T-helper 1 cell treated with Interleukin-12 subunit alpha and Interleukin-12 subunit beta and Interleukin-4 antibody, amounts not matched to agents 30 μg/mL and 1 μg/mL, for 36 hours (primary cell): ENCODE measurements at regions not wholly inside any gene's neighbourhood (a gene's known extent, or its start where the extent isn't known, plus 50 kb on each side); places are given as distances from the start of the nearest gene placed in this dataset.
"Not testable (repeated sequence)": the region's sequence is repeated elsewhere in the genome, so short reads cannot be mapped to it uniquely, and the experiment has no call there.

Source experiments
- H3K27ac Mint-ChIP-seq: one replicate; pipeline ENCODE4 v1.8.0; 2021; ENCODE audit warnings: mild to moderate bottlenecking, mixed read lengths
- H3K27me3 Mint-ChIP-seq: one replicate; pipeline ENCODE4 v1.8.0; 2021; ENCODE audit warnings: low read depth, mixed read lengths
- H3K36me3 Mint-ChIP-seq: one replicate; pipeline ENCODE4 v1.8.0; 2021; ENCODE audit warnings: low read depth, mixed read lengths
- H3K4me1 Mint-ChIP-seq: one replicate; pipeline ENCODE4 v1.8.0; 2021; ENCODE audit warnings: low read depth, mixed read lengths
- H3K4me3 Mint-ChIP-seq: one replicate; pipeline ENCODE4 v1.8.0; 2021; ENCODE audit warnings: mild to moderate bottlenecking, moderate library complexity, mixed read lengths
- H3K9me3 Mint-ChIP-seq: one replicate; pipeline ENCODE4 v1.8.0; 2021; ENCODE audit warnings: mixed read lengths

- no peaks in the 10 kb centered on the region for H3K36me3 Mint-ChIP-seq
- no peaks in the 10 kb centered on the region for H3K27me3 Mint-ChIP-seq
- H3K4me1 Mint-ChIP-seq = no peaks in the 10 kb centered on the region
- H3K4me3 Mint-ChIP-seq = no peak overlapping the region
- H3K27ac Mint-ChIP-seq = no peak overlapping the region
- peaks cover 28% of the 10 kb centered on the region for H3K9me3 Mint-ChIP-seq
Observed at GRCh38 chr18:28438381-28438780, 261.5 kb upstream of the CDH2 start.

DNA sequence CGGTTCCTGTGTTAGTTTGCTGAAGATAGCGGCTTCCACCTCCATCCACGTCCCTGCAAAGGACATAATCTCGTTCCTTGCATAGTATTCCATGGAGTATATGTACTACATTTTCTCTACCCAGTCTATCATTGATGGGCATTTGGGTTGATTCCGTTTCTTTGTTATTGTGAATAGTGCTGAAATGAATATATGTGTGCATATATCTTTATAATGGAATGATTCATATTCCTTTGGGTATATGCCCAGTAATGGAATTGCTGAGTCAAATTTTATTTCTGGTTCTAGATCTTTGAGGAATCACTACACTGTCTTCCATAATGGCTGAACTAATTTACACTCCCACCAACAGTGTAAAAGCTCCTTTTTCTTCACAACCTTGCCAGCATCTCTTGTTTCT, 255.4 kb upstream of the CDH2 start:
- Mint-ChIP-seq H3K36me3 (no peaks in the 10 kb centered on the region), H3K9me3 (peaks cover 10% of the 10 kb centered on the region), H3K27me3 (no peaks in the 10 kb centered on the region), H3K27ac (no peak overlapping the region), H3K4me1 (no peaks in the 10 kb centered on the region), H3K4me3 (no peak overlapping the region)

DNA sequence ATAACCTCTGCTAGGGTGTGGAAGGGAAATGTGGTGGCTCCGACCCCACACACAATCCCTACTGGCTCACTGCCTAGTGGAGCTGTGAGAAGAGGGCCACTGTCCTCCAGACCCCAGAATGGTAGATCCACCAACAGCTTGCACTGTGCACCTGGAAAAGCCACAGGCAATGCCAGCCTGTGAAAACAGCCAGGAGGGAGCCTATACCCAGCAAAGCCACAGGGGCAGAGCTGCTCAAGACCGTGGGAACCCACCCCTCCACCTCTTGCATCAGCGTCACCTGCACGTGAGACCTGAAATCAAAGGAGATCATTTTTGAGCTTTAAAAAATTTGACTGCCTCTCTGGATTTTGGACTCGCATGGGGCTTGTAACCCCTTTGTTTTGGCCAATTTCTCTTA, 249.0 kb upstream of the CDH2 start:
- no peak overlapping the region for H3K4me3 Mint-ChIP-seq
- no peaks in the 10 kb centered on the region for H3K36me3 Mint-ChIP-seq
- H3K27me3 Mint-ChIP-seq = no peaks in the 10 kb centered on the region
- H3K4me1 Mint-ChIP-seq = no peaks in the 10 kb centered on the region
- no peak overlapping the region for H3K27ac Mint-ChIP-seq
- H3K9me3 Mint-ChIP-seq = peaks cover 24% of the 10 kb centered on the region

- H3K36me3 Mint-ChIP-seq = no peaks in the 10 kb centered on the region
- peaks cover 24% of the 10 kb centered on the region for H3K9me3 Mint-ChIP-seq
- H3K4me3 Mint-ChIP-seq = no peak overlapping the region
- no peak overlapping the region for H3K27ac Mint-ChIP-seq
- no peaks in the 10 kb centered on the region for H3K27me3 Mint-ChIP-seq
- H3K4me1 Mint-ChIP-seq = no peaks in the 10 kb centered on the region
Observed at GRCh38 chr18:28422577-28422976, 245.6 kb upstream of the CDH2 start.

DNA sequence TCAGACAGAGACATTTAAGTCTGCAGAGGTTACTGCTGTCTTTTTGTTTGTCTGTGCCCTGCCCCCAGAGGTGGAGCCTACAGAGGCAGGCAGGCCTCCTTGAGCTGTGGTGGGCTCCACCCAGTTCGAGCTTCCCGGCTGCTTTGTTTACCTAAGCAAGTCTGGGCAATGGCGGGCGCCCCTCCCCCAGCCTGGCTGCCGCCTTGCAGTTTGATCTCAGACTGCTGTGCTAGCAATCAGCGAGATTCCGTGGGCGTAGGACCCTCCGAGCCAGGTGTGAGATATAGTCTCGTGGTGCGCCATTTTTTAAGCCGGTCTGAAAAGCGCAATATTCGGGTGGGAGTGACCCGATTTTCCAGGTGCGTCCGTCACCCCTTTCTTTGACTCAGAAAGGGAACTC, 245.0 kb upstream of the CDH2 start:
- not testable (repeated sequence) for H3K4me1 Mint-ChIP-seq, H3K27me3 Mint-ChIP-seq, H3K27ac Mint-ChIP-seq, H3K4me3 Mint-ChIP-seq, H3K36me3 Mint-ChIP-seq
- peaks cover 22% of the 10 kb centered on the region for H3K9me3 Mint-ChIP-seq

DNA sequence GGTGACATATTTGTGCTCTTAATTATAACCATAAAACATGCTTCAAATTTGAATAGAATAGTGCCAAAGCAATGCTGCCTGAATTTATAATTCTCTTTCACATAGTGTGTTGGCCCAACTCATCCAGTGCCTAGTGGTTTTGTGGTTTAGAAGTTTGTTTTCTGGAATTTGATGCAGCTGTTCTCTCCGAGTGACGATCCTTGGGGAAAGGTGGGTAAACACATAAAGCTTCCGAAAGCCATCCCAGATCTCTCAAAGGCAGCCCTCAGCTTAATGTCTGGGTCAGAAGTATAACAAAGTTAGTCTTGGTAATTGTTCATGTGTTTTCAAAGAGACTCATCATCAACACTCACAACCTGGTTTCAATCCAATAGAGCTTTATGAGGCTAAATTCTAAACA, 235.6 kb upstream of the CDH2 start:
- Mint-ChIP-seq H3K27me3 (no peaks in the 10 kb centered on the region), H3K4me1 (no peaks in the 10 kb centered on the region), H3K4me3 (no peak overlapping the region), H3K9me3 (peaks cover 3% of the 10 kb centered on the region), H3K36me3 (no peaks in the 10 kb centered on the region), H3K27ac (no peak overlapping the region)

GRCh38 chr18:28411806-28412205, 234.9 kb upstream of the CDH2 start:
- Mint-ChIP-seq H3K27ac (no peak overlapping the region), H3K9me3 (peaks cover 3% of the 10 kb centered on the region), H3K27me3 (no peaks in the 10 kb centered on the region), H3K4me1 (no peaks in the 10 kb centered on the region), H3K36me3 (no peaks in the 10 kb centered on the region), H3K4me3 (no peak overlapping the region)

GRCh38 chr18:28409811-28410210, 232.9 kb upstream of the CDH2 start:
- Mint-ChIP-seq H3K27ac (no peak overlapping the region), H3K36me3 (no peaks in the 10 kb centered on the region), H3K4me3 (no peak overlapping the region), H3K9me3 (peaks cover 3% of the 10 kb centered on the region), H3K4me1 (no peaks in the 10 kb centered on the region), H3K27me3 (no peaks in the 10 kb centered on the region)

GRCh38 chr18:28408528-28408927, 231.6 kb upstream of the CDH2 start:
- no peaks in the 10 kb centered on the region for H3K4me1 Mint-ChIP-seq
- no peak overlapping the region for H3K27ac Mint-ChIP-seq
- H3K36me3 Mint-ChIP-seq = no peaks in the 10 kb centered on the region

DNA sequence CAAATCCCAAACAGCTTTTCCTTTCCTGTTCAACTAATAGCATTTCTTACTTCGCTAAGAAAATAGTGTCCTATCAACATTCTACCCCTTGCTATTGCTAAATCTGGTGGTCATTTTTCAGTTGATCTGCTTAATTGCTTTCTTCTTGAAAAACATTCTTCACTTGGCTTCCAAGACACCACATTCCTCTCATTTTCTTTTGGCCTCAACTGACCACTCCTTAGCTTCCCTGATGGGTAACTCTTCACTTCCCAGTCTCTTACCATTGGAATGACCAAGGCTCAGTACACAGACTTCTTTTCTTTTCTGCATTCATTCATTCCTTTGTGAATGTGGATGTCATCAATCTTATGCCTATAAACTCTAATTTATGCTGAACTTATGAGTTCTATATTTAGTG, 230.8 kb upstream of the CDH2 start:
- no peaks in the 10 kb centered on the region for H3K27me3 Mint-ChIP-seq
- no peaks in the 10 kb centered on the region for H3K36me3 Mint-ChIP-seq
- H3K4me3 Mint-ChIP-seq = no peak overlapping the region
- no peak overlapping the region for H3K27ac Mint-ChIP-seq
- H3K9me3 Mint-ChIP-seq = peaks cover 6% of the 10 kb centered on the region
- no peaks in the 10 kb centered on the region for H3K4me1 Mint-ChIP-seq

More at GRCh38 chr18:28408528-28408927, 231.6 kb upstream of the CDH2 start:
- peaks cover 6% of the 10 kb centered on the region for H3K9me3 Mint-ChIP-seq
- H3K27me3 Mint-ChIP-seq = no peaks in the 10 kb centered on the region
- H3K4me3 Mint-ChIP-seq = no peak overlapping the region

DNA sequence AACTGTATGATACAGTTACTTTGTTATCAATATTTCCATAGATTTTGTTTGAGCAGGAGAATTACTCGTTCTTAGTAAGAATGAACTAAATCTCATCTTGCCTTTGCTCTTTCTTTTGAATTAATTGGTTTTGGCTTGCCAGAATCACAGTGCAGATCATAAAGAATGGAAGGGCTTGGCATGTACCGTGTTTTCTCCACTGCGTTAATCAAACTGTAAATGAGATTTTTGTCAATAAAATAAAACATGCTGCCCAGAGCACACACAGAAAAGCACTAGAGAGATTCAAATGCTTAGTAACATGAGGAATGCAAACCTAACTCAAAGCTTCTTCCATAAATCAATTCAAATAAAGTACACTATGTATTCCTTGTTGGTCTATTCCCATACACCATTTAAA, 229.6 kb upstream of the CDH2 start:
- H3K27me3 Mint-ChIP-seq = no peaks in the 10 kb centered on the region
- no peak overlapping the region for H3K4me3 Mint-ChIP-seq
- no peaks in the 10 kb centered on the region for H3K36me3 Mint-ChIP-seq
- H3K9me3 Mint-ChIP-seq = peaks cover 10% of the 10 kb centered on the region
- H3K27ac Mint-ChIP-seq = no peak overlapping the region
- no peaks in the 10 kb centered on the region for H3K4me1 Mint-ChIP-seq

GRCh38 chr18:28404694-28405093, 227.8 kb upstream of the CDH2 start:
- H3K9me3 Mint-ChIP-seq = peaks cover 10% of the 10 kb centered on the region
- no peaks in the 10 kb centered on the region for H3K36me3 Mint-ChIP-seq
- H3K27me3 Mint-ChIP-seq = no peaks in the 10 kb centered on the region
- H3K4me3 Mint-ChIP-seq = no peak overlapping the region
- no peaks in the 10 kb centered on the region for H3K4me1 Mint-ChIP-seq
- no peak overlapping the region for H3K27ac Mint-ChIP-seq

- no peaks in the 10 kb centered on the region for H3K36me3 Mint-ChIP-seq
- H3K27ac Mint-ChIP-seq = no peak overlapping the region
- peaks cover 18% of the 10 kb centered on the region for H3K9me3 Mint-ChIP-seq
- no peaks in the 10 kb centered on the region for H3K4me1 Mint-ChIP-seq
- no peaks in the 10 kb centered on the region for H3K27me3 Mint-ChIP-seq
- no peak overlapping the region for H3K4me3 Mint-ChIP-seq
Observed at GRCh38 chr18:28399781-28400362, 222.9 kb upstream of the CDH2 start.

- Mint-ChIP-seq H3K4me3 (no peak overlapping the region), H3K27ac (no peak overlapping the region), H3K27me3 (no peaks in the 10 kb centered on the region), H3K9me3 (peaks cover 15% of the 10 kb centered on the region), H3K36me3 (no peaks in the 10 kb centered on the region), H3K4me1 (no peaks in the 10 kb centered on the region)
Observed at GRCh38 chr18:28398471-28398870, 221.5 kb upstream of the CDH2 start.

- Mint-ChIP-seq H3K36me3 (no peaks in the 10 kb centered on the region), H3K27ac (no peak overlapping the region), H3K9me3 (peaks cover 39% of the 10 kb centered on the region), H3K4me3 (no peak overlapping the region), H3K4me1 (no peaks in the 10 kb centered on the region), H3K27me3 (no peaks in the 10 kb centered on the region)
Observed at GRCh38 chr18:28390022-28390421, 213.1 kb upstream of the CDH2 start.
